Peyer's patch (tissue), 4 donors: ENCODE measurements at regions not wholly inside any gene's neighbourhood (a gene's known extent, or its start where the extent isn't known, plus 50 kb on each side); places are given as distances from the start of the nearest gene placed in this dataset.

Source experiments
- CTCF ChIP-seq, 6 experiments: fragments of 450-650 bp in 4 of 6; fragments of 200-600 bp in 2 of 6; sonication (generic) in 1 of 6; IDR thresholded peaks; one replicate each; pipeline ENCODE4 v1.5.1; 2017 to 2019; ENCODE audit warnings: antibody characterized with exemption in 6 of 6, mild to moderate bottlenecking in 3 of 6, moderate library complexity in 1 of 6
- POLR2A ChIP-seq, 2 donors: fragments of 450-650 bp; IDR thresholded peaks; one replicate each; pipeline ENCODE4 v1.5.1; 2017; ENCODE audit warnings: antibody characterized with exemption in 2 of 2, mild to moderate bottlenecking in 2 of 2, moderate library complexity in 2 of 2

GRCh38 chr6:157756708-157757429 is 66.2 kb upstream of the SNX9 start:
- TF ChIP-seq CTCF (IDR thresholded peaks at IDR 0.05) (peak; percentile 63 to 91 (median 81)), POLR2A (IDR thresholded peaks at IDR 0.05) (no peak)
